DOHH2 (cell line): ENCODE measurements at regions not wholly inside any gene's neighbourhood (a gene's known extent, or its start where the extent isn't known, plus 50 kb on each side); places are given as distances from the start of the nearest gene placed in this dataset.

ENCODE experiments used
- H3F3A ChIP-seq: fragments of 200-600 bp; sonication (generic), shearing (Covaris generic); 2 replicates; pipeline ENCODE4 v1.6.0; 2016; ENCODE audit warnings: antibody characterized with exemption, mild to moderate bottlenecking; ENCODE audit not compliant: control insufficient read depth, insufficient read depth
- H3K27ac ChIP-seq: fragments of 200-600 bp; sonication (generic); 2 replicates; pipeline ENCODE4 v1.5.1; 2014; ENCODE audit warnings: low read depth, mild to moderate bottlenecking, low read length, moderate library complexity
- H3K27me3 ChIP-seq: fragments of 200-600 bp; sonication (generic); 2 replicates; pipeline ENCODE4 v1.6.1; 2014; ENCODE audit warnings: mild to moderate bottlenecking, low read length, mixed read lengths; ENCODE audit not compliant: control insufficient read depth
- H3K36me3 ChIP-seq: fragments of 200-600 bp; sonication (generic); 2 replicates; pipeline ENCODE4 v1.6.1; 2014; ENCODE audit warnings: mild to moderate bottlenecking, low read length, moderate library complexity, mixed read lengths; ENCODE audit not compliant: control insufficient read depth
- H3K4me1 ChIP-seq: fragments of 200-600 bp; sonication (generic); 2 replicates; pipeline ENCODE4 v1.6.1; 2014; ENCODE audit warnings: mild to moderate bottlenecking, low read length, mixed read lengths; ENCODE audit not compliant: control insufficient read depth
- H3K4me2 ChIP-seq: fragments of 200-600 bp; sonication (generic); 2 replicates; pipeline ENCODE4 v1.6.0; 2014; ENCODE audit warnings: mild to moderate bottlenecking, low read length, moderate library complexity
- H3K4me3 ChIP-seq: fragments of 200-600 bp; sonication (generic); 2 replicates; pipeline ENCODE4 v1.5.1; 2014; ENCODE audit warnings: mild to moderate bottlenecking, low read length, mixed read lengths
- H3K79me2 ChIP-seq: fragments of 200-600 bp; sonication (generic); 2 replicates; pipeline ENCODE4 v1.6.1; 2014; ENCODE audit warnings: mild to moderate bottlenecking, low read length, mixed read lengths; ENCODE audit not compliant: control insufficient read depth
- H3K9me2 ChIP-seq: fragments of 200-600 bp; sonication (generic); replicated peaks from 2 replicates; pipeline ENCODE4 v1.6.1; 2014; ENCODE audit warnings: mild to moderate bottlenecking, low read length, mixed read lengths; ENCODE audit not compliant: control insufficient read depth
- H3K9me3 ChIP-seq: fragments of 200-600 bp; sonication (generic); 2 replicates; pipeline ENCODE4 v1.6.1; 2014; ENCODE audit warnings: antibody characterized with exemption, low read length, mixed read lengths; ENCODE audit not compliant: control insufficient read depth, insufficient read depth
- H4K20me1 ChIP-seq: fragments of 200-600 bp; sonication (generic); 2 replicates; pipeline ENCODE4 v1.6.0; 2014; ENCODE audit warnings: low read depth, mild to moderate bottlenecking, antibody characterized with exemption, low read length, moderate library complexity; ENCODE audit not compliant: control insufficient read depth, insufficient read depth
- EZH2phosphoT487 ChIP-seq: fragments of 200-600 bp; sonication (generic); IDR thresholded peaks from 2 replicates; pipeline ENCODE4 v1.6.1; 2017; ENCODE audit warnings: borderline replicate concordance, mild to moderate bottlenecking, antibody characterized with exemption, low read length, moderate library complexity, mixed read lengths
- TF ChIP-seq, protein P1 (sequence below): fragments of 200-600 bp; sonication (generic); IDR thresholded peaks from one replicate; pipeline ENCODE4 v1.5.1; 2014; ENCODE audit warnings: antibody characterized with exemption, mild to moderate bottlenecking, low read depth, low read length; ENCODE audit not compliant: poor library complexity, severe bottlenecking

DNA sequence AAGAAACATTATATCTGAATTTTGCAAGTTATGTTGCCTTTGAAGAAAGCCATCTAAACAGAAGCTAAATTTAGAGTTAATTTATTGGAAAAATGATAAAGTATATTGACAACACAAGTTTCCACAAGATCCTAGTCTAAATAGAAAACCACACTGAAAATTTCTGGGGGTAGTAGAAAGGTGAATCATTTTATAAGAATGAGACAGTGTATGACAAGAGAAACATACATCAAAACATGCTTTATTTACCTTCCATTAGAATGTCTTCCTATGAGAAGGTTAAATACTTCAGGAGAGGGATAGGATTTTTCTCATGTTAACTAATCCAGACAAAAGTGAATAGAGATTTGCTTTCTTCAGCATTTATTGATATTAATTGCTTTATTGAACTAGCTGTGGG is 1389.8 kb upstream of the ZEB2 start:
- no peak overlapping the region for H3K4me2 ChIP-seq
- no peak overlapping the region for H3K27ac ChIP-seq
- no peak overlapping the region for H3K4me3 ChIP-seq
- H4K20me1 ChIP-seq: no peaks in the 10 kb centered on the region
- TF ChIP-seq EZH2phosphoT487: no peak
- TF ChIP-seq, protein P1, sequence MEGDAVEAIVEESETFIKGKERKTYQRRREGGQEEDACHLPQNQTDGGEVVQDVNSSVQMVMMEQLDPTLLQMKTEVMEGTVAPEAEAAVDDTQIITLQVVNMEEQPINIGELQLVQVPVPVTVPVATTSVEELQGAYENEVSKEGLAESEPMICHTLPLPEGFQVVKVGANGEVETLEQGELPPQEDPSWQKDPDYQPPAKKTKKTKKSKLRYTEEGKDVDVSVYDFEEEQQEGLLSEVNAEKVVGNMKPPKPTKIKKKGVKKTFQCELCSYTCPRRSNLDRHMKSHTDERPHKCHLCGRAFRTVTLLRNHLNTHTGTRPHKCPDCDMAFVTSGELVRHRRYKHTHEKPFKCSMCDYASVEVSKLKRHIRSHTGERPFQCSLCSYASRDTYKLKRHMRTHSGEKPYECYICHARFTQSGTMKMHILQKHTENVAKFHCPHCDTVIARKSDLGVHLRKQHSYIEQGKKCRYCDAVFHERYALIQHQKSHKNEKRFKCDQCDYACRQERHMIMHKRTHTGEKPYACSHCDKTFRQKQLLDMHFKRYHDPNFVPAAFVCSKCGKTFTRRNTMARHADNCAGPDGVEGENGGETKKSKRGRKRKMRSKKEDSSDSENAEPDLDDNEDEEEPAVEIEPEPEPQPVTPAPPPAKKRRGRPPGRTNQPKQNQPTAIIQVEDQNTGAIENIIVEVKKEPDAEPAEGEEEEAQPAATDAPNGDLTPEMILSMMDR: no peak
- H3K79me2 ChIP-seq: no peaks in the 10 kb centered on the region
- no peaks in the 10 kb centered on the region for H3F3A ChIP-seq
- H3K9me2 ChIP-seq: no peaks in the 10 kb centered on the region
- no peaks in the 10 kb centered on the region for H3K36me3 ChIP-seq
- no peaks in the 10 kb centered on the region for H3K4me1 ChIP-seq
- peaks cover 4% of the 10 kb centered on the region; the same call in 1 of the 2 replicates for H3K9me3 ChIP-seq
- H3K27me3 ChIP-seq: no peaks in the 10 kb centered on the region

DNA sequence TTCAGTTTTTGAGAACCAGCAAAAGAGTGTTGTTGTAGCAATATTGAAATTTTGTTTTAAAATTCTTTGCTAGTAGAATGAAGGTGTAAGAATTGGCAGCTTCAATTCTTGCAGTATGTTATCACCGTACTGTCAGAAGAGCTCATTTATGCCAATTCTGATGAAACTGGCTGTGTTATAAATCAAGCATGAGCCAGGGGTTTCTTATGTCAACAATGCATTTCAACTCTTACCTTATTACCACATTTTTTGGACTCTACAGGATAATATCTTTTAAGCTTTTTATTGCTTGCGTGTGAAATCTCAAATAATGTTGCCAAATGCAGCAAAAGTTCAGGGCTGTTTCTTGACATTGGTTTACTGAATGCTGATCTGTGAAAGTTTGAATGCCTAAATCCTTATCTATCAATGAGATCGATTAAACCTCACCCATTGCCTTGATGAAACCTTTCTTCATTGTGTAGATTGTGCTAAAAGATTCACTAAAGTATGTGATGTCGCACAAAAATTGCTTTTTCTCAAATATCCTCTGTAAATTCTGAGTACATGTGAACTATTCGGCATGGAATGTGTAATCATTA is 1389.3 kb upstream of the ZEB2 start:
- no peak overlapping the region for H3K27ac ChIP-seq
- no peaks in the 10 kb centered on the region for H3K79me2 ChIP-seq
- no peak overlapping the region for H3K4me3 ChIP-seq
- no peaks in the 10 kb centered on the region for H3K4me1 ChIP-seq
- no peaks in the 10 kb centered on the region for H3K9me2 ChIP-seq
- TF ChIP-seq, protein P1: no peak
- no peak for TF ChIP-seq EZH2phosphoT487
- no peaks in the 10 kb centered on the region for H4K20me1 ChIP-seq
- H3K4me2 ChIP-seq: no peak overlapping the region
- H3K36me3 ChIP-seq: no peaks in the 10 kb centered on the region
- peaks cover 4% of the 10 kb centered on the region; the same call in 1 of the 2 replicates for H3K9me3 ChIP-seq
- H3F3A ChIP-seq: no peaks in the 10 kb centered on the region
- H3K27me3 ChIP-seq: no peaks in the 10 kb centered on the region

DNA sequence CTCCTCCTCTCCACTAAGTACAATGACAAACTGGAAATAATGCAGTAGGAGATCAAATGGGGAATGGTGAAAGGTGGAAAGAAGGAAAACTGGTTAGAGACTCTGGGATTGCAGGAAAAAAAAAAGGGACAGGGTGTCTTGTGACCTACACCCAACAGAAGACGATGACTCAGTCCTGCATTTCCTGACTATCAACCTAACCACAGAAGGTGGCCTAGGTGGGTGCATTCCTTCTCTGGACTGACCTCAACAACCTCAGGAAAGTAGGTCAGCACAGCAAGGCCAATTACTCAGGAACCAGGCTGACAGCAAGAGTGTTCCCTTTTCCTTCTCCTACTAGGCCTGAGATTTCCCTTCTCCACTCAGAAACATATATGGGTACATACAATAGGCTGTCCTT is 1386.4 kb upstream of the ZEB2 start:
- H3K27me3 ChIP-seq: no peaks in the 10 kb centered on the region
- no peak for TF ChIP-seq EZH2phosphoT487
- no peaks in the 10 kb centered on the region for H3K9me2 ChIP-seq
- no peaks in the 10 kb centered on the region for H3K79me2 ChIP-seq
- no peaks in the 10 kb centered on the region for H3K4me1 ChIP-seq
- no peak overlapping the region for H3K4me2 ChIP-seq
- no peaks in the 10 kb centered on the region for H3K36me3 ChIP-seq
- no peak overlapping the region for H3K27ac ChIP-seq
- no peaks in the 10 kb centered on the region for H4K20me1 ChIP-seq
- no peaks in the 10 kb centered on the region for H3F3A ChIP-seq
- peaks cover 13% of the 10 kb centered on the region; the same call in 1 of the 2 replicates for H3K9me3 ChIP-seq
- H3K4me3 ChIP-seq: no peak overlapping the region

DNA sequence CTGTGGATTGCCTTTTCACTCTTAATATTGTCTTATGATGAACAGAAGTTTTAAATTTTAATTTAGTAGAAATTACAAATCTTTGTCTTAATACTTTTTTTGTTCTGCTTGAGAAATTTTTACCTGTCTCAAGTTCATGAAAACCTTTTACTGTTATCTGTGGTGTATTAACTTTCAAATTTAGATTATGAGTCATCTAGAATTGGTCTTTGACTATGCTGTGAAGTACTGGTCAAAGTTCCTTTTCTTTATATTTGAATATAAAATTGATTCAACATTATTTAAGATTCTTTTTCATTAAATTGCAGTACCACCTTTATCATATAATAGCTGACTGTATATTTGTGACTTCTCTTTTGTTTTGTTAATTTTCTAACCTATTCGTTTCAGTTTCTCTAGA is 1385.5 kb upstream of the ZEB2 start:
- H3F3A ChIP-seq: no peaks in the 10 kb centered on the region
- H3K4me3 ChIP-seq: no peak overlapping the region
- H3K9me3 ChIP-seq: peaks cover 13% of the 10 kb centered on the region; the same call in 1 of the 2 replicates
- no peak overlapping the region for H3K27ac ChIP-seq
- TF ChIP-seq EZH2phosphoT487: no peak
- TF ChIP-seq, protein P1: no peak
- H3K79me2 ChIP-seq: no peaks in the 10 kb centered on the region
- no peaks in the 10 kb centered on the region for H3K27me3 ChIP-seq
- H4K20me1 ChIP-seq: no peaks in the 10 kb centered on the region
- H3K36me3 ChIP-seq: no peaks in the 10 kb centered on the region
- H3K4me1 ChIP-seq: no peaks in the 10 kb centered on the region
- no peak overlapping the region for H3K4me2 ChIP-seq
- H3K9me2 ChIP-seq: no peaks in the 10 kb centered on the region
